Stimulated activated naive CD4-positive, alpha-beta T cell (primary cell): ENCODE measurements at regions not wholly inside any gene's neighbourhood (a gene's known extent, or its start where the extent isn't known, plus 50 kb on each side); places are given as distances from the start of the nearest gene placed in this dataset.

Source experiments
- DNase-seq, 6 experiments: peaks; one replicate each; lab custom pipeline; 2025; lab: John Stamatoyannopoulos, UW

- DNase-seq = no peak
Observed at GRCh38 chr7:41878309-41879295, 175.7 kb upstream of the INHBA start.

GRCh38 chr7:41877118-41877517 is 174.2 kb upstream of the INHBA start:
- no peak for DNase-seq

- no peak for DNase-seq
Observed at GRCh38 chr7:41875513-41875912, 172.6 kb upstream of the INHBA start.

- no peak for DNase-seq
Observed at GRCh38 chr7:41874201-41874785, 171.4 kb upstream of the INHBA start.

GRCh38 chr7:41873741-41874140 is 170.9 kb upstream of the INHBA start:
- no peak for DNase-seq

- DNase-seq = no peak
Observed at GRCh38 chr7:41872966-41873365, 170.1 kb upstream of the INHBA start.

- no peak for DNase-seq
Observed at GRCh38 chr7:41870461-41871138, 167.7 kb upstream of the INHBA start.

GRCh38 chr7:41869997-41870396 is 167.1 kb upstream of the INHBA start:
- no peak for DNase-seq

- DNase-seq = no peak
Observed at GRCh38 chr7:41869596-41869995, 166.7 kb upstream of the INHBA start.

- no peak for DNase-seq
Observed at GRCh38 chr7:41869091-41869490, 166.2 kb upstream of the INHBA start.

GRCh38 chr7:41867639-41868280 is 164.9 kb upstream of the INHBA start:
- DNase-seq = no peak

- no peak for DNase-seq
Observed at GRCh38 chr7:41862261-41862660, 159.4 kb upstream of the INHBA start.

- no peak for DNase-seq
Observed at GRCh38 chr7:41861642-41862041, 158.8 kb upstream of the INHBA start.

GRCh38 chr7:41858201-41858600 is 155.3 kb upstream of the INHBA start:
- DNase-seq = no peak

- DNase-seq = no peak
Observed at GRCh38 chr7:41855798-41856197, 152.9 kb upstream of the INHBA start.

- no peak for DNase-seq
Observed at GRCh38 chr7:41847606-41848005, 144.7 kb upstream of the INHBA start.

- no peak for DNase-seq
Observed at GRCh38 chr7:41847151-41847550, 144.3 kb upstream of the INHBA start.

- DNase-seq = no peak
Observed at GRCh38 chr7:41842956-41843355, 140.1 kb upstream of the INHBA start.

- DNase-seq = no peak
Observed at GRCh38 chr7:41837916-41838315, 135.0 kb upstream of the INHBA start.

GRCh38 chr7:41835976-41836530 is 133.2 kb upstream of the INHBA start:
- no peak for DNase-seq

- no peak for DNase-seq
Observed at GRCh38 chr7:41834805-41835694, 132.2 kb upstream of the INHBA start.
